PC-3 (cell line): ENCODE measurements at regions not wholly inside any gene's neighbourhood (a gene's known extent, or its start where the extent isn't known, plus 50 kb on each side); places are given as distances from the start of the nearest gene placed in this dataset.
A peak's percentile ranks its signal among the peaks of the same experiment; 100 is the strongest.

Experiments used
- ATAC-seq: fragments of 200-7000 bp; cut with Tn5 transposase; 2 replicates; pipeline ENCODE4 v1.9.1; 2020; ENCODE audit warnings: mild to moderate bottlenecking, moderate library complexity
- BruUV-seq: library from RNA; stranded (reverse); fragments of 400-500 nt; replicated peaks from 2 replicates; lab custom pipeline; 2021; lab: Mats Ljungman, UMichigan
- CTCF ChIA-PET: fragments of 300-600 bp; sonication (Branson Sonifier 250); formaldehyde crosslinking; loops from one replicate; lab custom pipeline; 2022; ENCODE audit warnings: antibody characterized with exemption; lab: Charles Lee
- POLR2A ChIA-PET: fragments of 300-600 bp; sonication (Branson Sonifier 250); formaldehyde crosslinking; loops from one replicate; lab custom pipeline; 2022; ENCODE audit warnings: antibody characterized with exemption; ENCODE audit not compliant: unreplicated experiment; lab: Charles Lee
- DNase-seq: peaks from one replicate; pipeline ENCODE4 v3.0.0-alpha.2; 2015
- H2AFZ ChIP-seq: fragments of 300-600 bp; sonication (generic); 2 replicates; pipeline ENCODE4 v1.6.0; 2016; ENCODE audit warnings: antibody characterized with exemption, low read length
- H3F3A ChIP-seq: fragments of 300-600 bp; sonication (generic); one replicate; pipeline ENCODE4 v1.6.0; 2017; ENCODE audit warnings: antibody characterized with exemption, low read length, control low read depth, mild to moderate bottlenecking; ENCODE audit not compliant: unreplicated experiment
- H3K27ac ChIP-seq: fragments of 300-600 bp; sonication (generic); 2 replicates; pipeline ENCODE4 v1.5.1; 2016; ENCODE audit warnings: mild to moderate bottlenecking, low read length
- H3K27me3 ChIP-seq: fragments of 300-600 bp; sonication (generic); 2 replicates; pipeline ENCODE4 v1.6.1; 2016; ENCODE audit warnings: low read length, mixed read lengths
- H3K36me3 ChIP-seq: fragments of 300-600 bp; sonication (generic); 2 replicates; pipeline ENCODE4 v1.6.1; 2016; ENCODE audit warnings: low read depth, mixed run types, low read length, mixed read lengths
- H3K4me1 ChIP-seq: fragments of 300-600 bp; sonication (generic); 2 replicates; pipeline ENCODE4 v1.5.1; 2016; ENCODE audit warnings: low read length; ENCODE audit not compliant: insufficient read depth
- H3K4me2 ChIP-seq: fragments of 300-600 bp; sonication (generic); 2 replicates; pipeline ENCODE4 v1.6.0; 2016; ENCODE audit warnings: low read length
- H3K4me3 ChIP-seq: fragments of 300-600 bp; sonication (generic); 2 replicates; pipeline ENCODE4 v1.5.1; 2016; ENCODE audit warnings: mild to moderate bottlenecking, low read length, mixed read lengths
- H3K79me2 ChIP-seq: fragments of 300-600 bp; sonication (generic); 2 replicates; pipeline ENCODE4 v1.6.1; 2017; ENCODE audit warnings: low read length, mixed read lengths
- H3K9ac ChIP-seq: fragments of 300-600 bp; sonication (generic); 2 replicates; pipeline ENCODE4 v1.6.0; 2016; ENCODE audit warnings: mild to moderate bottlenecking, low read length
- H3K9me2 ChIP-seq: fragments of 300-600 bp; sonication (generic); replicated peaks from 2 replicates; pipeline ENCODE4 v1.6.1; 2016; ENCODE audit warnings: mixed run types, low read length, mixed read lengths
- H3K9me3 ChIP-seq: fragments of 300-600 bp; sonication (generic); 2 replicates; pipeline ENCODE4 v1.6.1; 2016; ENCODE audit warnings: low read length, mixed read lengths
- H4K20me1 ChIP-seq: fragments of 300-600 bp; sonication (generic); 2 replicates; pipeline ENCODE4 v1.6.1; 2016; ENCODE audit warnings: low read length, mixed read lengths
- EZH2 ChIP-seq: fragments of 300-600 bp; sonication (generic); IDR thresholded peaks from one replicate; pipeline ENCODE4 v1.6.1; 2017; ENCODE audit warnings: antibody characterized with exemption, mild to moderate bottlenecking, low read length; ENCODE audit not compliant: unreplicated experiment
- EZH2phosphoT487 ChIP-seq: fragments of 300-600 bp; sonication (generic); IDR thresholded peaks from 2 replicates; pipeline ENCODE4 v1.6.1; 2018; ENCODE audit warnings: mild to moderate bottlenecking, antibody characterized with exemption, low read length, borderline replicate concordance
- intact Hi-C: fragments of 100-400 bp; cut with micrococcal nuclease; formaldehyde crosslinking; loops from 2 replicates; pipeline ENCODE4 v1.9.0; 2023
- TF ChIP-seq, protein P1 (sequence below): fragments of 300-600 bp; sonication (generic); conservative IDR thresholded peaks from 2 replicates; pipeline ENCODE4 v1.5.1; 2017; ENCODE audit warnings: antibody characterized with exemption, low read depth, mild to moderate bottlenecking, low read length

DNA sequence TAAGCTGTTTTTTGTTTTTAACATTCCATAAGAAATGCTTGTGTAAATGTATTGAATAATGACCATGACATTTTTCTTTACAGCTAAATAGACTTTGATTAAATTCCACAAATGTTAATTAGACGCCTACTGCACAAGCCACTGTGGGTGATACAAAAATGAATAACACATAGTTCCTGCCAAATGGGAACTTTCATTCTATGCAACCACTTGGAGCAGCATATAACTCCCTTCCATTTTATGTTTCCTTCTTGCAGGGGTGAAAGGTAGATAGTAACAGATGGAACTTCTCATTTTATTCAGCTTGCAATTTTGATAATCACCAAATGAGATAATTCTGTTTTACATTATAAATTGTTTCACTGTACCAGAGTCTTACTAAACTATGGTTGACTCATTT is 70.0 kb upstream of the THUMPD2 start:
- CTCF ChIA-PET: no interaction called here
- TF ChIP-seq EZH2phosphoT487 (no peak), EZH2 (no peak)
- TF ChIP-seq, protein P1, sequence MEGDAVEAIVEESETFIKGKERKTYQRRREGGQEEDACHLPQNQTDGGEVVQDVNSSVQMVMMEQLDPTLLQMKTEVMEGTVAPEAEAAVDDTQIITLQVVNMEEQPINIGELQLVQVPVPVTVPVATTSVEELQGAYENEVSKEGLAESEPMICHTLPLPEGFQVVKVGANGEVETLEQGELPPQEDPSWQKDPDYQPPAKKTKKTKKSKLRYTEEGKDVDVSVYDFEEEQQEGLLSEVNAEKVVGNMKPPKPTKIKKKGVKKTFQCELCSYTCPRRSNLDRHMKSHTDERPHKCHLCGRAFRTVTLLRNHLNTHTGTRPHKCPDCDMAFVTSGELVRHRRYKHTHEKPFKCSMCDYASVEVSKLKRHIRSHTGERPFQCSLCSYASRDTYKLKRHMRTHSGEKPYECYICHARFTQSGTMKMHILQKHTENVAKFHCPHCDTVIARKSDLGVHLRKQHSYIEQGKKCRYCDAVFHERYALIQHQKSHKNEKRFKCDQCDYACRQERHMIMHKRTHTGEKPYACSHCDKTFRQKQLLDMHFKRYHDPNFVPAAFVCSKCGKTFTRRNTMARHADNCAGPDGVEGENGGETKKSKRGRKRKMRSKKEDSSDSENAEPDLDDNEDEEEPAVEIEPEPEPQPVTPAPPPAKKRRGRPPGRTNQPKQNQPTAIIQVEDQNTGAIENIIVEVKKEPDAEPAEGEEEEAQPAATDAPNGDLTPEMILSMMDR: no peak
- POLR2A ChIA-PET: interaction anchor here (0.7 kb wide), 1 partner anchor 49 kb away, joined by 5 read pairs; no protein-coding TSS in a partner anchor

DNA sequence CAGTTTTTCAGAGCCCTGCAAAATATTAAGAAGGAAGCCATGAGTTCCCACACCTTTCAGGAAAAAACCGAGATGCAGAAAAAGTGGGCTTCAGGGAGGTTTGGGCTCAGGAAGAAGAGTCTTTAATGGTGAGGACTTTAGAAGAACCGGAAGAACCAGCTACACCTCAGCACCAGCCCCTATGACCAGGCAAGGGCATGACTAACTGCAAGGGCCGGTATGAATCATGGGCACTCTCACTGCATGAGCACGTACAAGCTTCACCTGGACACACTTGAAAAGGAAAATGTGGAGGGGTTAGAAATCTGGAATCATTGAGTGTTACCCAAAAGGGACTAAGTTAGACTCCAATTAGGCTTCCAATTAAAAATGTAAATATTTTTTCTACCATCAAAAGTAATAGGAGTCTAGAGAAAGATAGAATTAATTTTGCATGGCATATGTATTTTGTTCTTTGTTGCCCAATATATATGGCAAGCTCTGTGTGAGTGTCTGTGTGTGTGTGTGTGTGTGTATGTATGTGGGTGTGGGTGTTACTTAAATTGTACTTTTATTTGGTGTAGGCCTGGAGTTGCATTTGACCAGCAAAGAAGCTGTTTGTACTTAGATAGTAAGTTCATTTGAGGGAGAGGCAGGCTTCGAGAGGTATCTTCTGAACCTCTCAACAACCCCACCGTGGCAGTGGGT is 66.5 kb upstream of the THUMPD2 start:
- H3K9me3 ChIP-seq: no peaks in the 10 kb centered on the region
- H3K36me3 ChIP-seq: no peaks in the 10 kb centered on the region; the same call in 1 of the 2 replicates
- DNase-seq: peak; percentile 94
- POLR2A ChIA-PET: no interaction called here
- H3K27me3 ChIP-seq: no peaks in the 10 kb centered on the region
- H3K4me2 ChIP-seq: peak overlapping the region; percentile 52
- no peak overlapping the region for H3K9ac ChIP-seq
- no peaks in the 10 kb centered on the region for H3F3A ChIP-seq
- H3K9me2 ChIP-seq: no peaks in the 10 kb centered on the region
- intact Hi-C loops: loop anchor here (10.0 kb wide), 1 partner anchor 249 kb away; no protein-coding TSS in a partner anchor
- CTCF ChIA-PET: no interaction called here
- BruUV-seq: no TSS peak
- no peaks in the 10 kb centered on the region for H4K20me1 ChIP-seq
- peaks cover 22% of the 10 kb centered on the region for H3K4me1 ChIP-seq
- no peak overlapping the region for H3K4me3 ChIP-seq
- no peak for TF ChIP-seq EZH2
- no peak for TF ChIP-seq EZH2phosphoT487
- TF ChIP-seq, protein P1: no peak
- peak; percentile 99 for ATAC-seq
- H3K27ac ChIP-seq: peak overlapping the region; percentile 47
- peak overlapping the region; percentile 38; the same call in 1 of the 2 replicates for H2AFZ ChIP-seq
- no peaks in the 10 kb centered on the region for H3K79me2 ChIP-seq

More for the DNA sequence above, 70.0 kb upstream of the THUMPD2 start:
- Histone ChIP-seq H3K27ac (no peak overlapping the region), H3K9me3 (no peaks in the 10 kb centered on the region), H4K20me1 (no peaks in the 10 kb centered on the region), H3F3A (no peaks in the 10 kb centered on the region), H3K79me2 (no peaks in the 10 kb centered on the region), H2AFZ (no peak overlapping the region), H3K27me3 (no peaks in the 10 kb centered on the region), H3K9ac (no peak overlapping the region), H3K4me3 (no peak overlapping the region), H3K9me2 (no peaks in the 10 kb centered on the region), H3K36me3 (no peaks in the 10 kb centered on the region; the same call in 1 of the 2 replicates), H3K4me1 (peaks cover 29% of the 10 kb centered on the region), H3K4me2 (no peak overlapping the region)
- no TSS peak for BruUV-seq
- ATAC-seq (no peak), DNase-seq (no peak)
- intact Hi-C loops: loop anchor here (10.0 kb wide), 1 partner anchor 246 kb away; no protein-coding TSS in a partner anchor

- Histone ChIP-seq H3F3A (no peaks in the 10 kb centered on the region), H4K20me1 (no peaks in the 10 kb centered on the region), H3K4me3 (no peak overlapping the region), H3K9me3 (no peaks in the 10 kb centered on the region), H3K4me2 (no peak overlapping the region), H3K4me1 (peaks cover 5% of the 10 kb centered on the region), H3K27me3 (no peaks in the 10 kb centered on the region), H3K79me2 (no peaks in the 10 kb centered on the region), H3K27ac (no peak overlapping the region), H3K9ac (no peak overlapping the region), H3K9me2 (no peaks in the 10 kb centered on the region), H2AFZ (no peak overlapping the region), H3K36me3 (no peaks in the 10 kb centered on the region)
- TF ChIP-seq EZH2 (no peak), EZH2phosphoT487 (no peak)
- TF ChIP-seq, protein P1: no peak
- ATAC-seq (no peak), DNase-seq (no peak)
- intact Hi-C loops: no loop called here
- POLR2A ChIA-PET: no interaction called here
- BruUV-seq: no TSS peak
- CTCF ChIA-PET: no interaction called here
These were observed 60.3 kb upstream of the THUMPD2 start for GRCh38 chr2:39839261-39839848.
